Myocyte (in vitro differentiated cells): ENCODE measurements at regions not wholly inside any gene's neighbourhood (a gene's known extent, or its start where the extent isn't known, plus 50 kb on each side); places are given as distances from the start of the nearest gene placed in this dataset.

ENCODE experiments used
- DNase-seq: peaks from one replicate; pipeline ENCODE4 v3.0.0-alpha.2; 2012; ENCODE audit warnings: low read depth

- DNase-seq, result peak; percentile 46
Measured at GRCh38 chr2:120879431-120880295, 144.0 kb downstream of the GLI2 start.

DNA sequence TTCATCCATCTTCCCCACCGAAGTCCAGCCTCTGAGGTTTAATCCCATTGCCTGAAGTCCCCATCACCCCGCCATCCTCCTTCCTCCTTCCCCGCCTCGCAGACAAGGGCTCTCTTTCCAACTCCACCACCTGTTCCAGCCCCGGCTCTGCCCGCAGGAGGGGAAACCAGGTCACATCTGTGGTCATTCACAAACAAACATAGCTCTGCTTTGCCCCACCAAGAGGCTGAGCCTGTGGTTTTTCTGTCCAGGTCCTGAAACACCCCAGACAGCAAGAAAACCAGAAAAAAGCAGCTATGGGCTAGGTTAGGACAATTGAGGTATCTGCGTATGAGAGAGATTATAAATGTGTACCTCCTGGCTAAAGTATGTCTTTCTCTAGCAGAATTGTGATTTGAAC lies 144.7 kb downstream of the GLI2 start:
- peak; percentile 91 for DNase-seq

DNA sequence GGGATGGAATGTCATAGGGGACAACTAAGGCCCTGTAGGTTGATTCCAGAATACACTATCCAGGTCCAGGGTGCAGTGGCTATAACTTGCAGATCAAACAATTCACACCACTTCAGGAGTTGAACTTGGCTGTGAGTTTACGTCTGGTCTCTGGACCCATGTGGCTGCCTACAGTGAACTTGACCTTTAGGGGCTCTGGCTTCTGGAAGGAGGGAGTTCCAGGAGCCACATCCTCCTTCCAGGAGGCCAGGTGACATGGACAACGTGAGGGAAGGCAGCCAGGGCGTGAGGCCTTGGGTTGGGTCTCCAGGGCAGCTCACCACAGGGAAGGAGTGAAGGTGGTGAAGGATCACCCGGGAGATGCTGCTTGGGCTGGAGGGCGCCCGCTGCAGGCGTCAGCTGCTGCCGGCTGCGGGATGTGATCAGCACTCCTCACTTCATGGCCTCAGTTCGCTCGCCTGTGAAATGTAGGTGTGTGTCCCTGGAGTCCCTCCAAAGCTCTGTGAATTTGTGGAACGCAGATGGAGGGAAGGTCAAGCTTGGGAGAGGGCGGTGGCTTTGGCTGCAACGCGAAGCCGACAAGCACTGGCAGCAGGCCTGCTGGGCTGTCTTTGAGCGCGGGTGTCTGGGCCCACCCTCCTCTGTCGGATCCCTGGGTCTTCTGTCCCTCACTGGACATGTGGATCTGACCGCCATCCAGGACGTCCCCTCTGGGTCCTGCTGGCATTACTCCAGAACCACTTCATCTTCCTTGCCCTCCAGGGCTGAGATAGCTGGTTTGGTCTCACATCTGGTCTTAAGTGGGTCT lies 146.5 kb downstream of the GLI2 start:
- DNase-seq, result no peak

GRCh38 chr2:120883607-120884440 lies 148.2 kb downstream of the GLI2 start:
- no peak for DNase-seq

DNA sequence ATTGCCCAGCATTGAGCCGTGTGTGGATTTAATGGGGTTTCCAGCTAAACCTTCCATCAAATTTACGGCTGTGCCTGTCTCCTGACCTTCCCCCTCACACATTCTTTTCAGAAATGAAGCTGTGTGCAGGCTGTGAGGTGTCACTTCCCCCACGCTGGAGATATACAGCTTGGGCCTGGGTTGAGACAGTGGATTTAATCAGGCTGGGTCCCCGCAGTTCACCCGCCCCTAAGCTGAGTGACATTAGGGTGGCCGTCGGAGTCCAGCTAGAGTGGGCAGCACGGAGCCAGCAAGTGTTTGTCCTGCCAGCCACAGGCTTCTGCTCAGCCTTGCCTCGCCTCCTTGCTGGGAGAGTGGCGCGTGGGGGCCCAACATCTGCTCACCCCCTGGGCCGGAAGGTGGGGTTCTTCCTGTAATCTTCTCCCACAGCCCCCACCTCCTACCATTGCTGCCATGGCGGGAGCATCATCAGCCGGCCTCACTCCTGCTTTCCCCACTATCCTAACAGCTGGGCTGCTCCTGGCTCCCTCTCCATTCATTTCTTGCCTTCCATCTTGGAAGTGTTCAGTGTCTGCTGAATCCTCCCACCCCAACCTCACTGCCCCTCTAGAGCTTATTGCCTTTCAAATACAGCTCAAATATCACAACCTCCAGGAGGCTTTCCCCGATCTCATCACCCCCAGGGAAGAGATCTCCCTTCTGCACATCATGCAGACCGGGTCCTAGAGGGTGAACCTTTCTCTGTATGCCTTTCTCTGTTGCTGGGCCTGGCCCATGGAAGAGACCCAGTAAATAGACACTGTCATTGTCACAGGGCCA lies 149.0 kb downstream of the GLI2 start:
- no peak for DNase-seq

DNA sequence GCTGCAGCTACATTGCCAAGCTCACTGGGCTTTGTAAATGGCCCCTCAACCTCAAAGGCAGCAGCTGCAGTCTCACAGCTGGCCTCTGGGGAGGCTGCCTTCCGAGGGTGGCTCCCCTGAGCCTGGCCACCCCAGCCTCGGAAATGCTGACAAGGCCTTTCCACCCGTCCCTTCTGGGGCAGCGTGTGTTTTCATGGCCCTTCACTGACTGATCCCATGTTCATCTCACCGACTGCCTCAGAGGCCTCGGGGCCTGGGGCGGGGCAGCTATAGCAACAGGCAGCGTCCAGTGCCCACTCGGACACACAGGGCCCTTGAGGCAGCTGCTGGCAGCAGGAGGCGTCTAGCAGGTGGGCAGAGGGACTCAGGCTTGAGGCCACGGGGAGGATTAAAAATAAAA lies 149.7 kb downstream of the GLI2 start:
- DNase-seq, result peak; percentile 95

DNA sequence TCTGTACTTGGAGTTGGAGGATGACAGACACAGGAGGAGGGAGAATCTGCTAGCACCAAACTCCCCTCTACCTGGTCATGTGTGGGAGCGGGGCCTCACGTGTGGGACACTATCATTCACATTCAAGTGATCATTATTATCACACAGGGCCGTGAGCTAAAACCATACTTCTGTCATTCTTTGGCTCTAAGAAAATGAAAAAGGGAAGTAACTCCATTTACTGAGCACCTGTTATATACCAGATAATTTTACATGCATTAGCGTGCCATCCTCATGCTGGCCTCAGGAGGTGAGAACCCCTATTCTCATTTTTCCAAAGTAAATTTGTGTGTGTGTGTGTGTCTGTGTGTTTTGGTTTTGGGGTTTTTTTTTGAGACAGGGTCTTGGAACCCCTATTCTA lies 150.1 kb downstream of the GLI2 start:
- no peak for DNase-seq

DNA sequence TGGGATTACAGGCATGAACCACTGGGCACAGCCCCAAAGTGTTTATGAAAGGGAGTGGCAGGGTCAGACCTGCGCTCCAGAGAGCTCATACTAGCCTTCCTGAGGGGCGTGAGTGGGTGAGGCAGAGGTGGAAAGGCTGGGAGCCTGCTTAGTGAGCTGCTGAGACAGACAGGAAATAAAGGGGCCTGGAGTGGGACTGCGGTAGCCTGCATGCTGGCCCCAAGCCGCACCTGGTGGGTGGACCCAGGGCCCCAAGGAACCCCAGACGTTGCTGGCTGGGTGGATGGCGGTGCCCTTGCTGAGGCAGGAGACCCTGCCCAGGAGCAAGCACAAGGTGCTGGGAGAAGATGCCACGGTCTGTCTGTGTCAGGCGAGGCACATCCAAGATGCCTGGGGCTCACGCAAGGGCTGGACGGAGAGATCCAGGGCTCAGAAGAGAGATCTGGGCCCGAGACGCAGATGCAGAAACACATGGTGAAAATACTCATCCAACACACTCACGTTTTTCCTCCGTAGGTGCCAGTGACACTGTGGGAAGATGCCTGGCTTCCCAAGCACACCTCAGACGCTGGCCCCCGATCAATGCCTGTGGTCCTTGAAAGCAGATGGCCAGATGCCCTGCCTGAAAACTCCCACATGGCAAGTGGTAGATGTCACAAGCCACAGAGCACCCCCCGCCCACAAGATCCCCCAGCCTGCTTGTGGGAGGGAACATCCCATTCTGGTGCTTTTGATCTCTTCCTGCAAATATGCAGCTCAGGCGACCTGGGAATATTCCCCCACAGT lies 151.1 kb downstream of the GLI2 start:
- peak; percentile 60 for DNase-seq

GRCh38 chr2:120887320-120887697 lies 151.6 kb downstream of the GLI2 start:
- no peak for DNase-seq

DNA sequence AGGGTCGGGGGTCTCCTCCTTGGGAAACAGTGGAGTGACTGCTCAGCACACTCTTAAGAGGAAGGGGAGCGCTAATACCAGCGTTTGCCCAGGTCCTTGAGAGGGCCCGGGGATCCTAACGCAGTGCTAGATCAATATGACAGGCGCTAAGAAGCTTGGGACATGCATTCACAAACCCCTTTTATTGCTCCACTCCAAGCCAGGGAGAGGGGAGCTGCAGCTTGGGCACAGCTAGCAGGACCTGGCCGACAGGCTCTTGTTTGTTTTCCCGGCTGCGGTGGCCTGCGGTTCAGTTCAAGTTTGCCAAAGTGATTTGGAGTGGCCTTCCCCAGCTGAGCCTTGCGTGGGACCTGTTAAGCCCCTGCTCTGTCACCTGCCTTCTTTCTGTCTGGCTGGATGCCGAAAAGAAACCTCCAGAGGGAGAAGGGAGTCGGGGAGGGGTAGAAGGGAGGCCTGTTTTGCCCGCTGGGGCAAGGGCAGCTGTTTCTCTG lies 152.1 kb downstream of the GLI2 start:
- no peak for DNase-seq

DNA sequence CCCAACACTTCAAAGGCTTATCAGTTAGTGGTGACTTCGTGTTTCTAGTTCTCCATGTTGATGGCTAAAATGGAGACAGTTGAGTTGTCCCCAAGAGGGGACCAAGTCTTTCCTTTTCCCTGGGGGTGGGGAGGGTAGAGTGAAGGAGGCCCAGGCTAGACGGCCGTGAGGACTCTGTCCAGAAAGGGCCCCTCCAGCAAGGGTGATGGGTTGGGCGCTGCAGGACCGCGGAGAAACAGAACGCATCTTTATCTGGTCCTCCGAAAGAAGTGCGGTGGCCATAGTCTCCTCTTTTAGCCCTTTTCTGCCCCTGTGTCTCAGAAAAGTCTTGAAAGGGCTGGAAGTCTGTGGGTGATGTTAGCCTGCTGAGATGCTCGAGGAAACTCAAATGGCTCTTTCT lies 153.2 kb downstream of the GLI2 start:
- no peak for DNase-seq

DNA sequence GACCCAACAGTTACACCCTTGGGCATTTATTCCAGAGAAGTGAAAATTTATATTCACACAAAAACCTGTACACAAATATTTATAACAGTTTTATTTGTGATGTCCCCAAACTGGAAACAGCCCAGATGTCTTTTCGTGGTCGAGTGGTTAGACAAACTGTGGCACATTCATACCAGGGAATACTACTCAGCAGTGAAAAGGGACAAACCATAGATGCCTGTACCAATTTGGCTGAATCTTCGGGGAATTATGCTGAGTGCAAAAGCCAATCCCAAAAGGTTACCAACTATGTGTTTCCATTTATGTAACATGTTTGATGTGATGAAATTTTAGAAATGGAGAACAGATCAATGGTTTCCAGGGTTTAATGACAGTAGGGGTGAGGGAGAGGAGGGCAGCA lies 154.3 kb downstream of the GLI2 start:
- DNase-seq, result no peak

DNA sequence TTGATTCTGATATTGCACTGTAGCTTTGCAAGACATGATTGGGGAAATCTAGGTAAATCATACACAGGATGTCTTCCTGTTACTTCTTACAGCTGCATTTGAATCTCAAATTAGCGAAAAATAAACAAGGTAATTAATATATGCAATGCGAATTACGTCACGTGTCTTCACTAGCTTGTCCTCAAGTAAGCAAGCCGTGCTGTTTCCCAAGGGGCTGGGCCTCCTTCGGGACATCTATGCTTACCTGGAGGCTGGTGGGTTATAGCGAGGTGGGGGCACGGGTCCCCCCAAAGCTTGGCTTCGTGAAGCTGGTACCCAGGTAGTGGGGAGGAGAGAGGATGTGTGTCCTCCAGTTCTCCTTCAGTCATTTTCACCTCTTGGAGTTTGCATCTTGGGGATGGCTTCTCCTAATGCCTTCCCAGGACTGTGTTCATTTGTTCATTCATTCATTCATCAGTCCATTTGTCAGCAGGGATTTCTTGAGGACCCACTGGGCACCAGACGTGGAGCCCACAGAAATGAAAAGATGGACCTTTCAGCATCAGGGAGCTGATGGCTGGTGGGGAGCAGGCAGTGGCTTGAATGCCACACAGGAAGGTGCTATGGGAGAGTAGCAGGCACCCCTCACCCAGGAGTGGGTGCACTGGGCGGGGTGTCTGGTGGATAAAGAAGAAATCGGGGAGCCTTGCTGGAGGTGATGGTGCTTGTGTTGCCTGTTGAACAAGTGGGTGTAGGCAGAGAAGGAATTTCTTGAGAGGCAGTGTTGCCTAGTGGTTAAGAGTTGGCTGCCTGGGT lies 155.1 kb downstream of the GLI2 start:
- DNase-seq, result no peak

DNA sequence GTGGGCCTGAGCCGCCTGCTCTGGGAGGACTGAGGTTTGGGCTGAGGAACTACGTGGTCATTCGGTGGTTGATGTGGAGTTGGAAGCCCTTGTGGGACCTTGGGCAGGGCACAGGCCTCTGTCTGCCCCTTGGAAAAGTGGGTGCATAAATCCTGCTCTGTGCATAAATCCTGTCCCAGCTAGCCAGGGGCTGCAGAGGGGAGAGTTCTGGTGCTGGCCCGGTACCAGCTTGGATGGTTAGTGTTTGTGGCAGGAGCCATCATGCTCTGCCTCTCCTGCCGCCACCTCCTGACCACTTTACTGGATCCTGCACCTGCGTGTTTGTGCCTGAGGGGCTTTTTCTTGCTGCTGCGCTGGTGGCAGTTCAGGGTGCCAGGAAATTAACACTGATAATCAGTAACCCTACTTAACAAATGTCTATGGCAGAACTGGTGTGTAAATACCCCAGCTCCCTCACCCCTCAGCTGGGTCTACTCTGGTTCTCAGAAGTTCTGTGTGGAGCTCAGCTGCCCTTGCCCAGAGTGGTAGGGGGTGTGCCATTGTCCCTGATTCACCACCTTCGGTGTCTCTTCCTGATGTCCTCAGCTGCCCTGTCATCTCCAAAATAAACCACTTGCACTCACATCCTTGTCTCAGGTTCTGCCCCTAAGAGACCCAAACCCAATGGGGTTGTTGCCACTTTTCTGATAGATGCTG lies 156.8 kb downstream of the GLI2 start:
- peak; percentile 80 for DNase-seq

- DNase-seq, result peak; percentile 83
Measured at GRCh38 chr2:120892967-120893667, 157.4 kb downstream of the GLI2 start.

- DNase-seq, result no peak
Measured at GRCh38 chr2:120893811-120894584, 158.3 kb downstream of the GLI2 start.

- DNase-seq, result no peak
Measured at GRCh38 chr2:120894966-120895365, 159.3 kb downstream of the GLI2 start.
